Common myeloid progenitor, CD34-positive (primary cell): ENCODE measurements at regions not wholly inside any gene's neighbourhood (a gene's known extent, or its start where the extent isn't known, plus 50 kb on each side); places are given as distances from the start of the nearest gene placed in this dataset.
"Not testable (repeated sequence)": the region's sequence is repeated elsewhere in the genome, so short reads cannot be mapped to it uniquely, and the experiment has no call there.

Source experiments
- CTCF ChIA-PET: fragments of 350-600 bp; sonication (Branson Sonifier 250); formaldehyde crosslinking; loops from one replicate; lab custom pipeline; 2021; ENCODE audit warnings: antibody characterized with exemption; lab: Charles Lee
- POLR2A ChIA-PET: fragments of 350-600 bp; sonication (Branson Sonifier 250); formaldehyde crosslinking; loops from one replicate; lab custom pipeline; 2021; ENCODE audit warnings: antibody characterized with exemption; lab: Charles Lee
- DNase-seq, 3 donors: peaks; one replicate each; pipeline versions ENCODE4 v3.0.0 to v3.0.0-alpha.2; 2013
- H3K27ac ChIP-seq, 2 experiments: 1 replicate in 1 of 2; 2 replicates in 1 of 2; pipeline ENCODE4 v1.7.0; 2013; ENCODE audit warnings: inconsistent platforms in 2 of 2, low read length in 2 of 2, mild to moderate bottlenecking in 2 of 2, low read depth in 1 of 2, moderate library complexity in 1 of 2; ENCODE audit not compliant: severe bottlenecking in 2 of 2, insufficient read depth in 1 of 2, poor library complexity in 1 of 2
- H3K27me3 ChIP-seq, 5 experiments: replicated peaks in 2 of 5; 1 replicate in 3 of 5; 2 replicates in 2 of 5; pipeline versions ENCODE4 v1.6.1 to v1.7.0; 2013; ENCODE audit warnings: low read length in 4 of 5, mild to moderate bottlenecking in 2 of 5, moderate library complexity in 2 of 5, inconsistent platforms in 1 of 5; ENCODE audit not compliant: insufficient read depth in 5 of 5, control insufficient read depth in 4 of 5
- H3K36me3 ChIP-seq, 4 experiments: 1 replicate in 2 of 4; 2 replicates in 2 of 4; pipeline versions ENCODE4 v1.6.1 to v1.7.0; 2013; ENCODE audit warnings: low read length in 3 of 4, control low read depth in 1 of 4, mild to moderate bottlenecking in 1 of 4; ENCODE audit not compliant: control insufficient read depth in 4 of 4, insufficient read depth in 4 of 4
- H3K4me1 ChIP-seq, 4 experiments: 1 replicate in 3 of 4; 2 replicates in 1 of 4; pipeline versions ENCODE4 v1.6.1 to v1.7.1; 2013; ENCODE audit warnings: low read length in 3 of 4, mild to moderate bottlenecking in 3 of 4, control low read depth in 1 of 4, inconsistent platforms in 1 of 4, moderate library complexity in 1 of 4; ENCODE audit not compliant: control insufficient read depth in 4 of 4, insufficient read depth in 4 of 4; ENCODE audit errors: control extremely low read depth in 1 of 4
- H3K4me3 ChIP-seq, 7 experiments: 1 replicate in 4 of 7; 2 replicates in 3 of 7; pipeline versions ENCODE4 v1.5.1 to v1.7.0; 2013; ENCODE audit warnings: mild to moderate bottlenecking in 7 of 7, low read length in 6 of 7, moderate library complexity in 6 of 7, inconsistent platforms in 2 of 7, low read depth in 2 of 7, control low read depth in 1 of 7; ENCODE audit not compliant: insufficient read depth in 4 of 7, control insufficient read depth in 1 of 7; ENCODE audit errors: extremely low read depth in 1 of 7
- H3K9me3 ChIP-seq, 5 experiments: 1 replicate in 4 of 5; 2 replicates in 1 of 5; pipeline versions ENCODE4 v1.6.1 to v1.7.1; 2013; ENCODE audit warnings: low read length in 4 of 5, mild to moderate bottlenecking in 2 of 5, inconsistent platforms in 1 of 5, low read depth in 1 of 5, moderate library complexity in 1 of 5; ENCODE audit not compliant: control insufficient read depth in 4 of 5, insufficient read depth in 2 of 5; ENCODE audit errors: control extremely low read depth in 1 of 5
- WGBS: methylation state at CpG from one replicate; pipeline ENCODE4 v1.1.5; 2013; ENCODE audit not compliant: insufficient coverage; 5-methylcytosine and 5-hydroxymethylcytosine counted together

GRCh38 chr2:228917220-228917619, 353.9 kb downstream of the PID1 start:
- peaks cover 0 to 1% (median 0%) of the 10 kb centered on the region in 5 experiments for H3K9me3 ChIP-seq
- H3K27ac ChIP-seq = no peak overlapping the region
- POLR2A ChIA-PET = no interaction called here
- H3K27me3 ChIP-seq = no peaks in the 10 kb centered on the region
- H3K4me3 ChIP-seq = no peak overlapping the region
- H3K36me3 ChIP-seq = no peaks in the 10 kb centered on the region
- CTCF ChIA-PET = no interaction called here
- no peak for DNase-seq
- no peaks in the 10 kb centered on the region for H3K4me1 ChIP-seq
- WGBS = no CpG with 5 or more reads among the region's 1 CpG

GRCh38 chr2:228916416-228917090, 354.5 kb downstream of the PID1 start:
- no peak overlapping the region for H3K27ac ChIP-seq
- H3K27me3 ChIP-seq = no peaks in the 10 kb centered on the region
- CTCF ChIA-PET = no interaction called here
- DNase-seq = no peak
- H3K4me1 ChIP-seq = no peaks in the 10 kb centered on the region
- no peak overlapping the region for H3K4me3 ChIP-seq
- 89% methylated on average over 3 of the region's 4 CpGs for WGBS
- POLR2A ChIA-PET = no interaction called here
- no peaks in the 10 kb centered on the region for H3K36me3 ChIP-seq
- peaks cover 0 to 1% (median 0%) of the 10 kb centered on the region in 5 experiments for H3K9me3 ChIP-seq

- POLR2A ChIA-PET = no interaction called here
- H3K4me1 ChIP-seq = no peaks in the 10 kb centered on the region
- no peak for DNase-seq
- H3K4me3 ChIP-seq = no peak overlapping the region
- CTCF ChIA-PET = no interaction called here
- H3K9me3 ChIP-seq = no peaks in the 10 kb centered on the region
- no peaks in the 10 kb centered on the region for H3K36me3 ChIP-seq
- H3K27me3 ChIP-seq = no peaks in the 10 kb centered on the region
- WGBS = 90% methylated on average over 2 of the region's 3 CpGs
- H3K27ac ChIP-seq = no peak overlapping the region
Observed at GRCh38 chr2:228913176-228913575, 357.9 kb downstream of the PID1 start.

- H3K4me3 ChIP-seq, H3K4me1 ChIP-seq, H3K36me3 ChIP-seq, POLR2A ChIA-PET, CTCF ChIA-PET, DNase-seq, H3K27me3 ChIP-seq, H3K9me3 ChIP-seq, H3K27ac ChIP-seq: not testable (repeated sequence)
- WGBS = 100% methylated on average over 1 of the region's 1 CpG
Observed at GRCh38 chr2:228910872-228911271, 360.2 kb downstream of the PID1 start.

- H3K36me3 ChIP-seq = no peaks in the 10 kb centered on the region
- WGBS = no CpG with 5 or more reads among the region's 3 CpGs
- H3K27me3 ChIP-seq = no peaks in the 10 kb centered on the region
- no peaks in the 10 kb centered on the region for H3K4me1 ChIP-seq
- ChIA-PET CTCF (no interaction called here), POLR2A (no interaction called here)
- peaks cover 0 to 5% (median 1%) of the 10 kb centered on the region in 5 experiments for H3K9me3 ChIP-seq
- DNase-seq = no peak
- no peak overlapping the region for H3K4me3 ChIP-seq
- no peak overlapping the region for H3K27ac ChIP-seq
Observed at GRCh38 chr2:228902176-228902575, 368.9 kb downstream of the PID1 start.

GRCh38 chr2:228901531-228901930, 369.6 kb downstream of the PID1 start:
- CTCF ChIA-PET = no interaction called here
- no peak for DNase-seq
- POLR2A ChIA-PET = no interaction called here
- H3K27me3 ChIP-seq = no peaks in the 10 kb centered on the region
- H3K4me1 ChIP-seq = no peaks in the 10 kb centered on the region
- 100% methylated on average over 1 of the region's 1 CpG for WGBS
- H3K36me3 ChIP-seq = no peaks in the 10 kb centered on the region
- H3K4me3 ChIP-seq = no peak overlapping the region
- peaks cover 0 to 5% (median 2%) of the 10 kb centered on the region in 5 experiments for H3K9me3 ChIP-seq
- H3K27ac ChIP-seq = no peak overlapping the region

- Histone ChIP-seq H3K27ac (no peak overlapping the region), H3K4me3 (no peak overlapping the region), H3K27me3 (no peaks in the 10 kb centered on the region), H3K4me1 (no peaks in the 10 kb centered on the region), H3K9me3 (peaks cover 0 to 3% (median 0%) of the 10 kb centered on the region in 5 experiments), H3K36me3 (no peaks in the 10 kb centered on the region)
- ChIA-PET CTCF (no interaction called here), POLR2A (no interaction called here)
- no peak for DNase-seq
- 50% methylated on average over 1 of the region's 1 CpG for WGBS
Observed at GRCh38 chr2:228878138-228878537, 392.9 kb downstream of the PID1 start.
